HG02759 (cell line): ENCODE measurements at regions not wholly inside any gene's neighbourhood (a gene's known extent, or its start where the extent isn't known, plus 50 kb on each side); places are given as distances from the start of the nearest gene placed in this dataset.

ENCODE experiments used
- ATAC-seq: cut with Tn5 transposase; IDR thresholded peaks from one replicate; pipeline ENCODE4 v1.9.1; 2021; ENCODE audit warnings: mild to moderate bottlenecking, moderate library complexity; ENCODE audit not compliant: unreplicated experiment

- ATAC-seq, result no peak
Observed at GRCh38 chr5:56440871-56441740, 208.0 kb upstream of the ANKRD55 start.

GRCh38 chr5:56434986-56435385, 201.9 kb upstream of the ANKRD55 start:
- ATAC-seq, result no peak

- ATAC-seq, result no peak
Observed at GRCh38 chr5:56433039-56433617, 200.0 kb upstream of the ANKRD55 start.

- ATAC-seq, result no peak
Observed at GRCh38 chr5:56432321-56432720, 199.2 kb upstream of the ANKRD55 start.

GRCh38 chr5:56430422-56430821, 197.3 kb upstream of the ANKRD55 start:
- no peak for ATAC-seq

- ATAC-seq, result no peak
Observed at GRCh38 chr5:56429110-56429561, 196.0 kb upstream of the ANKRD55 start.

- no peak for ATAC-seq
Observed at GRCh38 chr5:56426693-56427092, 193.6 kb upstream of the ANKRD55 start.

- no peak for ATAC-seq
Observed at GRCh38 chr5:56422076-56422762, 189.1 kb upstream of the ANKRD55 start.

GRCh38 chr5:56421246-56422075, 188.3 kb upstream of the ANKRD55 start:
- ATAC-seq, result no peak

- no peak for ATAC-seq
Observed at GRCh38 chr5:56420323-56420722, 187.2 kb upstream of the ANKRD55 start.

- ATAC-seq, result no peak
Observed at GRCh38 chr5:56419667-56420066, 186.5 kb upstream of the ANKRD55 start.

- ATAC-seq, result peak; percentile 85
Observed at GRCh38 chr5:56415356-56415765, 182.2 kb upstream of the ANKRD55 start.

GRCh38 chr5:56414066-56414465, 180.9 kb upstream of the ANKRD55 start:
- no peak for ATAC-seq

- ATAC-seq, result no peak
Observed at GRCh38 chr5:56413546-56413945, 180.4 kb upstream of the ANKRD55 start.

GRCh38 chr5:56412601-56413379, 179.7 kb upstream of the ANKRD55 start:
- peak; percentile 90 for ATAC-seq

- ATAC-seq, result no peak
Observed at GRCh38 chr5:56410696-56411095, 177.6 kb upstream of the ANKRD55 start.

- no peak for ATAC-seq
Observed at GRCh38 chr5:56409331-56410190, 176.4 kb upstream of the ANKRD55 start.

GRCh38 chr5:56406838-56407237, 173.7 kb upstream of the ANKRD55 start:
- ATAC-seq, result no peak

- ATAC-seq, result no peak
Observed at GRCh38 chr5:56406221-56406620, 173.1 kb upstream of the ANKRD55 start.
